Left renal pelvis (tissue), 4 donors: ENCODE measurements at regions not wholly inside any gene's neighbourhood (a gene's known extent, or its start where the extent isn't known, plus 50 kb on each side); places are given as distances from the start of the nearest gene placed in this dataset.
"Not testable (repeated sequence)": the region's sequence is repeated elsewhere in the genome, so short reads cannot be mapped to it uniquely, and the experiment has no call there.

ENCODE experiments used
- DNase-seq, 4 donors: peaks; one replicate each; pipeline ENCODE4 v3.0.0-alpha.2; 2013; ENCODE audit warnings: low read depth in 4 of 4, low spot score in 3 of 4

DNA sequence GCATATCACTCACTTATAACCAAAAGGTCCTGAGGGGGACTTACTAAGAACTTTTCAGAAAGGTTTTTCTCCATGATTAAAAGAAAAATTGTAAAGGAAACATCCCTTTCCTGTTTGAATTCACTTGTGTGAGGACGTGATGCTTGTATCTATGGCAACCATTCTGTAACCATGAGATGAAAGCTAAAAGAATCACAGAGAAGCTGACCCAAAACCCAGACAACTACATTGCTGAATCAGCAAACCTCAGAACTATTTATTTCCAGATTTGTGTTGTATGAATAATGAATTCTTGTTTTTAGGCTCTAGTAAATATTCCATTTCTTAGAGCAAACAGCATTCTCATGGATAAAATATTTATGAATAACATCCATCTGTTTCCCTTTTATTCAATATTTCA, 91.2 kb downstream of the RCHY1 start:
- DNase-seq, result no peak

DNA sequence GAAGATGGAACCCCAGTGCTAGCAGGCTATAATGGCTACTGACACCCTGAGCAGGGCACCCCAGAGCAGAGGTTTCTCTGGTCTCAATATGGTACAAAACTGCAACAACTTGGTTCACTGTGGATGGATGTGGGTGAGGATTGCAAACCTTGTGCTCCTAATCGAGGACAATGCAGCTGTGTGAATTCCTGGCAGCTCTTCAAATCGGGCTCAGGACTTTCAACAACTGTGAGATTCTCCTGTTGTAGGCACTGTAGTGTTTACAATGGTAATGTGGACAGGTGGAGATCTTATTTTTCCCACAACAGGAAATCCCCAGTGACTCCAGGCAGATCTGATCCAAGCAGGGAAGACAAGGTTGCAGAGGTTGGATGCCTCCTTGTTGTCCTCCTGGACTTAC, 101.5 kb downstream of the RCHY1 start:
- no peak for DNase-seq

DNA sequence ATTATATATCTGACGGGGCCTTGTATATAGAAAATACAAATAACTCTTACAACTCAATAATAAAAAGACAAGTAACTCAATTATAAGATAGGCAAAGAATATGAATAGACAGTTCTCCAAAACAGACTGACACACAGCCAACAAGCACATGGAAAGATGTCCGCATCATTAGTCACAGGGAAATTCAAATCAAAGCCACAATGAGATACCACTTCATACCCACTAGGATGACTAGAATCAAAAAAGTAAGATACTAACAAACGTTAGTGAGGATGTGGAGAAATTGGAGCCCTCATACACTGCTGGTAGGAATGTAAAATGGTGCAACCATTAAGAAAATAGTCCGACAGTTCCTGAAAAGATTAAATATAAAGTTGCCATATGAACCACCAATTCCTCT, 115.7 kb downstream of the RCHY1 start:
- no peak for DNase-seq

DNA sequence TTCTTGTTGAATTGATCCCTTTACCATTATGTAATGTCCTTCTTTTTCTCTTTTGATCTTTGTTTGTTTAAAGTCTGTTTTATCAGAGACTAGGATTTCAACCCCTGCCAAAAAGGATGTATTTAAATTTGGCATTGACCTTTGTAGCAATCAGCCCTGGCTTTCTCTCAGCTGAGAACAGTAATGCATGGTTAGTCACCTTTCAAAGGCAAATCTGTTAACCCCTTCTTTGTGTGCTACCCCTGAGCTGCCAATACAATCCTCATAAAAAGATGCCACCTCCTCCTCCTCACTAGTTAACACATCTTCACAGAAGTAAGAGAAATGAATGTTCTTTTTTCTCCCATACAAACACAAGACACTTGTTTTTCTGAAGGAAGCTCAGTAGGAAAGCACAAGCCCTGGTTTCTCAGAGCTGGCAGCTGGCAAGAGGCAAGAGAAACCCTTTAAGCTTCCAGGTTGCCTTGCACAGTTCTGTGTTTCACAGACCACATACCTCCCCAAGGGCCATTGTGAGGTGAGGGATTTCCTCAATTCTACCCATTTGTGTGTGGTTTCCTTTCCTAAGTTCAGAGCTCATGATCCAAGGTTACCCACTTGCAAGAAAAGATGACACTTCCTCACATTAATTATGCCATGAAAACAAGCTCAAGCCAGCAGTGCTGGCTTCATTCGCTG, 122.6 kb downstream of the RCHY1 start:
- DNase-seq, result no peak

DNA sequence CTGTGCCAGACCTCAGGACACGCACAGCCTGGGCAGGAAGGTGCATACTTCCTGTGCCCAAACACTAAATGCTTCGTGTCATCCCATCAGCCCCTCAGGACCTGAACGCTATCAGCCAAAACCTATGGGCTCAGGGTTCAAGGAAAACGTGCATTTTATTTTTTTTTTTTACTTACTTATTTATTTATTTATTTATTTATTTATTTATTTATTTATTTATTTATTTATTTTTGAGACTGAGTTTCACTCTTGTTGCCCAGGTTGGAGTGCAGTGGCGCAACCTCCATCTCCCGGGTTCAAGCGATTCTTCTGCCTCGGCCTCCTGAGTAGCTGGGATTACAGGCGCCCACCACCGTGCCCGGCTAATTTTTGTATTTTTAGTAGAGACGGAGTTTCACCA, 127.8 kb downstream of the RCHY1 start:
- not testable (repeated sequence) for DNase-seq

DNA sequence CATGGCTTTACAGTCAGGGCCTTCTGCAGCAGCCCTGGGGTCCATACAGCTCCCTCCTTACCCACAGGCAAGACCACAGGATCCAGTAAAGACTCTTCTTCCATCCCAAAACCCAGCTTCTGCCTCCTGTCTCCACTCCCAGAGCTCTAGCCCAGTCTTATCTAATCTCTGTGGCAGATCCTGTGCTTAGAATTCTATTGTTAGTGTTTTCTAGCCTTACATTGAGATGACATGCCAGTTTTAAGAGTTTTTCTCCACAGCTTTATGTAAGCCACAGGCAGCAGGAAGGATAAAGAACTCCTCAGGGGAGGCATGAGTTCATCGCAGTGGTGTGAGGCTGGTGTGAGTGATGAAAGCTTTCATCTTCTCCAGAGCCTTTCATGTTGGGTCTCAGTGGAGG, 129.1 kb downstream of the RCHY1 start:
- no peak for DNase-seq

DNA sequence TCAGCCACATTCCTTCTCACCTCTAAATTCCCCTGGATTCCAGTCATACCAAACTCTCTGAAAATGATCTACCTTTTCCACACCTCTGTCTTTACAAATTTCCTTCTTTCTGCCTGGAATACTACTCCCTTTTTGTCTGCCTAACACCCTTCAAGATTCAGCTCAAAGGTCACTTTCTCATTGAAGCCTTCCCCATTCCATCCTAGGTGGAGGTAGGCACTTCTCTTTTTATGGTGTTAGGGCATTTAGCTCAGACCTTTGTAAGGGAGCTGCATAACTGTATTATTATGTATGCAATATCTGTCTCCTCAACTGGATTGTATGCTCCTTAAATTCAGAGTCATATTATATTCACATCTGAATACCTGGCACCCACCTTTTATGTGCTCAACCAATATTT, 137.7 kb downstream of the RCHY1 start:
- DNase-seq, result no peak

DNA sequence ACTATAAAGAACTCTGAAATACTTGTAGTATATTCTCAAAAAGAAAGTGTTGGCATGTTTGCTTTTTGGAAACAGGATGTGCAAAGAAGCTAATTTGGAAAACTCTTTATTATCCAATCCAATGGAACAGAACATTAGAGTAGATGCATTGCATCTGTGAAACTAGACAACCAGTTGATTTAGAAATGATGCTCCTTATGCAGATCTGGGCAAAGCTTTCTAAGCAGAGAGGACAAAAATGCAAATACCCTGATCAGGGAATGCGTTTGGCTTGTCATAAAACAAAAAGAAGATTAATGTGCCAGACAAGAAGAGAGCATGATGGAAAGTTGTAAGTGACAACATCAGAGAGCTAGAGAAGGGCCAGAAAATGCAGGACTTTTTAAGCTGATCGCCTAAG, 142.3 kb downstream of the RCHY1 start:
- no peak for DNase-seq

DNA sequence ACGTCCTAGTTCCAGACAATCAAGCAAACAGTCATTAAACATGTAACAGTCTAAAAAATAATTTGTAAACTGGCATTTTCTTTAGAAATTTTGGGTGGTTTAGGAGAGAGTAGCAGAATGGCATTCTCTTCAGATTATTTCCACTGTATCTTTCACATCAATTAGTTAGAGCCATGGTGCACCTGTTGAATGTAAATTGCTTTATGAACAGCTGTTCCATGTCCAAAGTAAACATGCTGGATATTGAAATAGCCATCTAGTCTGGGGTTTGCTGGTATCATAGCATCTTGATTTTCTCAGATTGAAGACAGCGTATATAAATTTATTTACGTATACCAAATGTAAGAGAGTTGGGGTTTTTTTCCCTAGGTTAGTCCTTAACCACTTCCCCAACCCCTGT, 143.6 kb downstream of the RCHY1 start:
- DNase-seq, result no peak

DNA sequence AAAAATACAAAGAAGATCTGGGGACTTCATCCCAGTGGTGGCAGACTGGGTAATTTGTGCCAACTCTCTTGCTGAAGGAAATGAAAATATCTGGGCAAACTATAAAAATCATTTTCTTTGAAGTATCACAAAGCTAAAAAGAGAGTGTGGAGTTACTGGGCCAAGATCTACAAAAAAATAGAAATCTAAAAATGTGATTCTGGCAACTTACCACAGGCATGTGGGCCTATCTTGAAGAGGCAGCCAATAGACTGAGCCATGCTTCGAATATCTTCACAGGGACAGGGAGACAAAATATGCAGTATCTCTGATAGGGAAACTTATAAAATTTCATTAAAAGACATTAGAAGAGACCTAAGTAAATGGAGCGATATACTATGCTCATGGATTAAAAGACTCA, 168.8 kb downstream of the RCHY1 start:
- no peak for DNase-seq

DNA sequence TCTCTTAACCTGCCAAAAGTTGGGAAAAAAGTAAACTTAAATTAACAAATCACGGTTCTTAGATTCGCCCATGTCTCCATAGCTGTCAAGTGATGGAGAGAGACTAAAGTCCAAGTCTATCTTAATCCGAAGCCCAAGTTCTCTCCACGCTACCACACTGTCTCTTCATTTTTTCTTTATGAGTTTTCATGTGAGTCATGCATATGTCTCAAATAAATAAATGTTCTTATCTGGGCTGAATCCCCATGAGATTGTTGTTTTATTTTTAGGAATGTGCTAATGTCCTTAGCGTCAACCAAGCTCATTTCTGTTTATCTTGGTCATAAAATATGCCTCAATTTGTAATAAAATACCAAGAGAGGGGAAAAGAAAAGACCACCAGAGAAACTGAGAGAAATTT, 169.3 kb downstream of the RCHY1 start:
- DNase-seq, result peak in 1 of 4 donors; percentile 9

DNA sequence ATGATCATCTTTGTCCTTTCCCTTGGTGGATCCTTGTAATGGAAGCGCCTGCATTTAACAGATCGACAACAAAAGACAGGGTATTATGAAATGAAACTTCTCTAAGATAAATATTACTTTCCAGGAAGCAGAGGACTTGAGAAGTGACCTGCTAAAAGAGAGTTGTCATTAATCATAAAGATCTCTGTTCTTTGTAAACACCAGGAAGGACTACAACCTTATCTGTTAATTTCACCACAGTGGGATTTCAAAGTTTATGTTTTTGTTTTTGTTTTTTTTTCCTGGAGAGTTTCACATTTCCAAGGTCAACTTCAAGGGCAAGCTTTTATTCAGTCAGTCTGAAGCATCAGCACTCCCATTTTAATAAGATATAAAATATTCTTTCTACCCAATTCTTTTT, 170.9 kb downstream of the RCHY1 start:
- no peak for DNase-seq

DNA sequence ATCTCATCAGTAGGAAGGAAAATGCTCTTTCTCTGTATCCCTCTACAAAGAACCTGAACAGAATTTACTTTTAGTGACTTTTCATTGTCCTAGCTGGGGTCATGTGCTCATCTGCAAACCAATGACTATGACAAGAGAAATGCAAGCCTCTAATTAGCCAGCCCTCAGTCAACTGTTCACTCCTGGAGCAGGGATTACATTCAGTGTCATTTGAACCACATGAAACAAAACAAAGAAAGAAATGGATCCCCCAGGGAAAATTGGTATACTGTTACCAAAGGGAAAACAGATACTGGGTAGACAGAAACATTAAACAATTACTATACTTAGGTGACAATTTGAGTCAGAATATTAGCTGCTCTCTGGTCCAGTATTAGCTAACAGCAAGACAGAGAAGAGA, 173.6 kb downstream of the RCHY1 start:
- no peak for DNase-seq

DNA sequence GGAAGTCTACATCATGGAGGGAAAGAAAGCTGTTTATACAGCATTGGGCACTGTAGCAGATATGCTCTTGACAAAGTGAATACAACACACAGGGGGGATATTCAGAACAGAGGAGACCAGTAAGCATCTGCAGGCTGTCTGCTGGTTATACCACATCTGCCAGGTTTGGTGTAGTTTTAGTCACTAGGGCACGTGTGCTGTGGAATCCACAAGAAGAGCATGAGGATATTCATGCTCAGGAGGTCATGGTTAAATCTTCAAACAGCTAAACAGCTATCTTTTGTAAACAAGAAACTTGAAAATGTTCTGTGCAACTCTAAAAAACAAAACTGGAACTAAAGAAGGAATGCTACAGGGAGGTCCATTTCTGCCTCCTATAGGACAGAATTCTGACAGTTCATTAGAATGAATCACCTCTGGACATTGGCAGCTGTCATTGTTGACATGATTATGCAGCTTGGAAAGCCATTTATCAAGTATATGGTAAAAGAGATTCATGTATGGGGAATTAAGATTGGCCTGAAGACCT, 175.8 kb downstream of the RCHY1 start:
- no peak for DNase-seq

DNA sequence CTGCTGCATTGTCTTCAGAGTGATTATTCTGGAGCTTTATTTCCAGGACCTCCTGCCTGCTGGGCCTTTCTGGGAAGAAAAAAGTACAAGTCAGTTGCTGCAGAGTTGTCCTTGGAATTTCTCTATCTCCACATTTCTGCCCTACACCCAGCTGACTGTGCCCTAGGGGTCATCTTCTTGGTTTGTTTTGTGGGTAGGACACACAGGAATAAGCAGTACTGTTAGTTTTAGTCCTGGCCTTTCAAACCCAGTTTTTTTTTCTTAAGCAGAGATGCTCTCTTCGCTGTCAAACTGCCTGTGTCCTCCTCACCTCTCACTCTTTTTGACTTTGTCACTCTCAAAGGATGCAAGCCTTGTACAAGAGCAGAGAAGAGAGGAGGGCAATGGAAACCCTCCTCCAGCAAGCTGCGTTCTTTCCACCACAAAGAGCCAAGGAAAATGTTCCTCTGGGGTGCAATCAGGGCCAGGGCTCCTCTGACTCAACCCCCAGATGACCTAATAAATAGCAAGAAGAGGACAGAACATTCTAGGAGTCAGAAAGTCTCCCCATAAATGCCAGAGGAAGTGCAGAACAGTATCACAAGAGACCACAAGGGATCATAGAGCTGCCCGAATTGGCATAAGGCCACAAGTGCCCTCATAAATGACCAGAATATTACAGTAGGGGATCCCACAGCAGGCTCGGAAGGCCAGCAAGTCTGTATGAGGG, 186.2 kb downstream of the RCHY1 start:
- no peak for DNase-seq

DNA sequence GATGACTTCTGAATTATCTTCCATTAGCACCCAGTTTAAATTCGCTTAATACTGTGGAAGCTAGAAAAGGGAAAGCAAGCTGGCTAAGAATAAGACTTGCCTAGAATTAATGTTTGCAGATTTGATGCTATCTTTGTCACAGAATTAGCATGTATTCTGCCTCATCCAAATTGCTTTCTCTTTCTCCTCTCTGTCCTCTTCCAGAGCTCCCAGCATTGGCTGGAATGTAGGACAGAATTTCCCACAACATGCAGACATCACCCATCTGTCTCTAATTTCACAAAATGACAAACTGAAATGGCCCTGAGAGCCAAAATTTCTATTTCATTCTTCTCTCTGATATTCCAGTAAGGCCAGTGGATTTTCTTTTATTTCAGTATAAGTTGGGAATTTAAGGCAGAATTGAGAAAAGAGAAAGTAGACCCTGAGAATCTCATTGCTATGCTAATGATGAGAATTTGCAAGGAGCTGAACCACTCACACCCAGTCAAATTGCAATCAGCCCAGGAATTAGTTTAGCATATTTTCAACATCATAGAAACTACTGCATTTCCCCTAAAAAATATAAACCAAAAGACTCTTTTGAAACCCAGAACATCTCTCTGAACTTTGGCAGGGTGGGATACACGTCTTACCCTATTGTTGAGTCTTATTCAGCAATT, 188.8 kb downstream of the RCHY1 start:
- DNase-seq, result no peak

DNA sequence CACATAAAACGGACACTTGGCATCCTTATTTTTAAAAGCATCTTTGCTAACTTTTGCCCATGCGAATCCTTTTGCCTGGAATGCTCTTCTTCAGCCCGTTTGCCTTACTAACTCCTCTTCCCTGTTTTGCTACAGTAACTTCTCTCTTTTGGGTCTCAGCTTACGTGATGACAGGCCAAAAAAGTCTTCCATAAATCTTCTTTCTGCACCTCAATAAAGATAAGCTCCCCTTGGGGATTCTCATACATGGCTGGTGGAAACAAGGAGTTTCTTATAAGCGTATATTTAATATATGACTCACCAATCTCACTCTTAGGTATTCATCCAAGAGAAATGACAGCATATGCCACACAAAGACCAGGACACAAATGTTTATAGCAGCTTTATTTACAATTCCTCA, 192.7 kb downstream of the RCHY1 start:
- no peak for DNase-seq

DNA sequence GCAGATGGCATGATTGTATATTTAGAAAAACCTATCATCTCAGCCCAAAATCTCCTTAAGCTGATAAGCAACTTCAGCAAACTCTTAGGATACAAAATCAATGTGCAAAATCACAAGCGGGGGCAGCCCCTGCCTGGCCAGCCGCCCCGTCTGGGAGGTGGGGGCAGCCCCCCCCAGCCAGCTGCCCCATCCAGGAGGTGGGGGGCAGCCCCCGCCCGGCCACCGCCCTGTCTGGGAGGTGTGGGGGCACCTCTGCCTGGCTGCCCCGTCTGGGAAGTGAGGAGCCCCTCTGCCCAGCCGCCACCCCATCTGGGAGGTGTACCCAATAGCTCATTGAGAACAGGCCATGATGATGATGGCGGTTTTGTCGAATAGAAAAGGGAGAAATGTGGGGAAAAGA, 196.6 kb downstream of the RCHY1 start:
- DNase-seq, result not testable (repeated sequence)

DNA sequence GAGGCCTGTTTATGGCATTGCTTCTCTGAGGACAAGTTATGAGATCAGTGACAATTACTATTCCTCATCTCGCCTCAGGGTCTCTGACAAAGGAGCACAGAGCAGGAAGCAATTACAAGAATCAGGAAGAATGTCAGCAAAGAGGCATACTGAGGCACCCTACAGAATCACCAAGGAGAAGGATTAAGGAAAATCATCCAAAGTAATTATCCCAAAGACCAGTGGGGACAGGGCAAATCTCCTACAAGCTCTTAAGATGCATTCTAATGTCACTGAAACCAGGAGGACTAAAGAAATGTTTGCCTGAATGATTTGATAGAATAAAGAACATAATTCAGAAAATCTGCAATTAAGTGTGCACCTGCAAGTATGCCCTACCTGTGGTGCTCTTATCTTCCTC, 206.2 kb downstream of the RCHY1 start:
- DNase-seq, result no peak

DNA sequence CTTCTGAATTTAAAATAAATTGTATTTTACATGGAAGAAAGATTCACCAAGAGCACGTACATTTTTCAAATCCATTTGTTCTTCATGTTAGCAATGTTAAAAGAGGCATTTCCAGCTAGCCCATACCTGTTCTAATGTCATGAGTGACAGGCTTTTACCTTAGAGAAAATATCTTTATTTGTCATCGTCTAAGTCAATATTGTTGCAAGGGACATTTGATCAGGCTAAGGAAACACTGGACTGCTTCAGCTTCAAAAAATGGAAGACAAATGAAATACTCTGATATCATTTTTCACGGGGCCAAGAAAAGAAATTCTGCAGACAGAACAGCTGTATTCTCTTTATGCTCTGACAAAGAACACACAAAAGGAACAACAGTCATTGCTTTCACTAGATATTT, 207.7 kb downstream of the RCHY1 start:
- DNase-seq, result no peak

DNA sequence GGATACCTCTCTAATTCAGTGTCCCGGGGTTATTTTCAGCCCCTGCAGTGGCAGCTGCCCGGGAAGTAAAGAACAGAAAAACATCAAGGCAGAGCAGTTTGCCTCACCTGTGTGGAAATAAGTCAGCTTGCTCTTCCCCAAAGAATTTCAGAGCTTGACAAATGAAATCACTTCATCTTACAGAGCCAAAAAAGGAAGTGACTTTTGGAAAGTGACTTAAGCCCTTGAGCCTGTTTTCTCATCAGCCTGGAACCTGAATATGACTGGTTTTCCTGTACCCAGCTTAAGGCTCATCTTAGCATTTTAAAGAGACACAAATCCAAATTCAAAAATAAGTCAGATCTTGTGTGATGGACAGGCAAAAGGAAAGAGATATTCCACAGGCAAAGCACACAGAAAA, 211.6 kb downstream of the RCHY1 start:
- no peak for DNase-seq
